H1 (cell line): ENCODE measurements at regions not wholly inside any gene's neighbourhood (a gene's known extent, or its start where the extent isn't known, plus 50 kb on each side); places are given as distances from the start of the nearest gene placed in this dataset.

Experiments
- CTCF ChIA-PET: fragments of 300-600 bp; sonication (Branson Sonifier 250); formaldehyde crosslinking; loops from one replicate; lab custom pipeline; 2021; ENCODE audit not compliant: partially characterized antibody; lab: Charles Lee
- POLR2A ChIA-PET: fragments of 300-600 bp; sonication (Branson Sonifier 250); formaldehyde crosslinking; loops from one replicate; lab custom pipeline; 2021; ENCODE audit warnings: inconsistent platforms; ENCODE audit not compliant: partially characterized antibody; lab: Charles Lee
- DNase-seq, 2 experiments: peaks; one replicate each; pipeline versions ENCODE4 v3.0.0 to v3.0.0-alpha.2; 2010 to 2022; ENCODE audit warnings: low spot score in 2 of 2, low read depth in 1 of 2, mixed read lengths in 1 of 2
- FAIRE-seq: peaks from 2 replicates; lab custom pipeline; 2011; peaks lifted over from hg19 to GRCh38; lab: Jason Lieb, UNC
- H2AFZ ChIP-seq: 2 replicates; pipeline ENCODE4 v1.8.1; 2012; ENCODE audit warnings: low read length, inconsistent platforms
- H2AK5ac ChIP-seq: 2 replicates; pipeline ENCODE4 v1.6.1; 2013; ENCODE audit warnings: low read depth, low read length
- H2BK120ac ChIP-seq: replicated peaks from 2 replicates; pipeline ENCODE3; 2013; ENCODE audit warnings: low read depth, low read length, inconsistent platforms
- H2BK12ac ChIP-seq: 2 replicates; pipeline ENCODE4 v1.6.1; 2013; ENCODE audit warnings: low read depth, low read length
- H2BK15ac ChIP-seq: 2 replicates; pipeline ENCODE4 v1.6.1; 2013; ENCODE audit warnings: low read length
- H2BK20ac ChIP-seq: 2 replicates; pipeline ENCODE4 v1.6.1; 2013; ENCODE audit warnings: low read length
- H2BK5ac ChIP-seq: 2 replicates; pipeline ENCODE4 v1.6.1; 2013; ENCODE audit warnings: low read depth, low read length
- H3K14ac ChIP-seq: 2 replicates; pipeline ENCODE4 v1.6.1; 2013; ENCODE audit warnings: inconsistent platforms; ENCODE audit not compliant: insufficient read length
- H3K18ac ChIP-seq: 2 replicates; pipeline ENCODE4 v1.6.1; 2013; ENCODE audit warnings: low read length; ENCODE audit errors: extremely low read depth
- H3K23ac ChIP-seq: 2 replicates; pipeline ENCODE4 v1.6.1; 2013; ENCODE audit warnings: inconsistent platforms; ENCODE audit not compliant: insufficient read length
- H3K23me2 ChIP-seq: 2 replicates; pipeline ENCODE4 v1.6.1; 2013; ENCODE audit warnings: low read depth, low read length
- H3K27ac ChIP-seq: 2 replicates; pipeline ENCODE4 v1.6.1; 2011; ENCODE audit warnings: low read depth, low read length, inconsistent platforms
- H3K27me3 ChIP-seq, 4 experiments: replicated peaks in 1 of 4; 1 replicate in 1 of 4; 2 replicates in 3 of 4; pipeline versions ENCODE4 v1.6.1 to v1.8.1; 2011 to 2013; ENCODE audit warnings: low read length in 3 of 4, mild to moderate bottlenecking in 3 of 4, inconsistent platforms in 2 of 4, mixed read lengths in 2 of 4, moderate library complexity in 1 of 4; ENCODE audit not compliant: control insufficient read depth in 3 of 4, insufficient read depth in 3 of 4; ENCODE audit errors: extremely low read depth in 1 of 4
- H3K36me3 ChIP-seq, 4 experiments: 2 replicates each; pipeline versions ENCODE4 v1.6.1 to v1.8.1; 2011 to 2013; ENCODE audit warnings: mild to moderate bottlenecking in 4 of 4, low read length in 3 of 4, moderate library complexity in 2 of 4, control low read depth in 1 of 4, inconsistent platforms in 1 of 4; ENCODE audit not compliant: insufficient read depth in 4 of 4, control insufficient read depth in 2 of 4
- H3K4ac ChIP-seq: replicated peaks from 2 replicates; pipeline ENCODE3; 2013; ENCODE audit warnings: low read length, low read depth, mixed read lengths, inconsistent platforms; ENCODE audit not compliant: insufficient read length
- H3K4me1 ChIP-seq, 4 experiments: replicated peaks in 1 of 4; 1 replicate in 1 of 4; 2 replicates in 3 of 4; pipeline versions ENCODE4 v1.6.1 to v1.8.1; 2011 to 2013; ENCODE audit warnings: low read length in 3 of 4, inconsistent platforms in 2 of 4, mixed read lengths in 1 of 4; ENCODE audit not compliant: insufficient read depth in 4 of 4, control insufficient read depth in 3 of 4
- H3K4me2 ChIP-seq, 2 experiments: 2 replicates each; pipeline versions ENCODE4 v1.6.1 to v1.8.1; 2011 to 2013; ENCODE audit warnings: low read depth in 2 of 2, low read length in 2 of 2, control low read depth in 1 of 2, inconsistent platforms in 1 of 2, mild to moderate bottlenecking in 1 of 2; ENCODE audit not compliant: insufficient read depth in 1 of 2
- H3K4me3 ChIP-seq, 4 experiments: fragments of 200-600, 300-600 bp in 1 of 4; sonication (generic), shearing (Covaris generic), sonication (Bioruptor Twin) in 1 of 4; 2 replicates each; pipeline versions ENCODE4 v1.5.1 to v1.8.1; 2011 to 2016; ENCODE audit warnings: low read length in 4 of 4, low read depth in 3 of 4, control low read depth in 2 of 4, inconsistent platforms in 2 of 4, mild to moderate bottlenecking in 2 of 4, mixed read lengths in 1 of 4, moderate library complexity in 1 of 4; ENCODE audit not compliant: insufficient read depth in 2 of 4; ENCODE audit errors: extremely low read depth in 1 of 4
- H3K56ac ChIP-seq: replicated peaks from 2 replicates; pipeline ENCODE3; 2013; ENCODE audit warnings: low read depth, mild to moderate bottlenecking, mixed read lengths, low read length, inconsistent platforms; ENCODE audit not compliant: insufficient read length
- H3K79me1 ChIP-seq: 2 replicates; pipeline ENCODE4 v1.6.1; 2013; ENCODE audit warnings: low read depth, low read length, control low read depth
- H3K79me2 ChIP-seq, 2 experiments: 2 replicates each; pipeline versions ENCODE4 v1.6.1 to v1.8.1; 2012 to 2013; ENCODE audit warnings: low read length in 2 of 2, mild to moderate bottlenecking in 2 of 2, inconsistent platforms in 1 of 2; ENCODE audit not compliant: insufficient read depth in 2 of 2, control insufficient read depth in 1 of 2
- H3K9ac ChIP-seq, 4 experiments: replicated peaks in 1 of 4; 1 replicate in 1 of 4; 2 replicates in 3 of 4; pipeline versions ENCODE4 v1.6.1 to v1.8.1; 2011 to 2013; ENCODE audit warnings: low read depth in 3 of 4, low read length in 3 of 4, control low read depth in 2 of 4, mild to moderate bottlenecking in 2 of 4, moderate library complexity in 2 of 4, inconsistent platforms in 1 of 4; ENCODE audit errors: extremely low read depth in 1 of 4
- H3K9me3 ChIP-seq, 2 experiments: 2 replicates each; pipeline versions ENCODE4 v1.6.1 to v1.8.1; 2012 to 2013; ENCODE audit warnings: mild to moderate bottlenecking in 2 of 2, moderate library complexity in 2 of 2, control low read depth in 1 of 2, inconsistent platforms in 1 of 2, low read depth in 1 of 2, low read length in 1 of 2, mixed read lengths in 1 of 2; ENCODE audit not compliant: insufficient read depth in 2 of 2
- H4K20me1 ChIP-seq, 2 experiments: replicated peaks in 1 of 2; 2 replicates each; pipeline versions ENCODE3 to v1.8.1; 2011 to 2013; ENCODE audit warnings: inconsistent platforms in 2 of 2, low read length in 2 of 2, mild to moderate bottlenecking in 1 of 2; ENCODE audit not compliant: insufficient read depth in 2 of 2, control insufficient read depth in 1 of 2
- H4K5ac ChIP-seq: 2 replicates; pipeline ENCODE4 v1.6.1; 2013; ENCODE audit warnings: low read length, low read depth, mixed read lengths, inconsistent platforms; ENCODE audit not compliant: insufficient read length
- H4K8ac ChIP-seq: 2 replicates; pipeline ENCODE4 v1.8.0; 2013; ENCODE audit warnings: mild to moderate bottlenecking, moderate library complexity, low read length, inconsistent platforms; ENCODE audit not compliant: insufficient read depth; ENCODE audit errors: extremely low read depth
- H4K91ac ChIP-seq: replicated peaks from 2 replicates; pipeline ENCODE3; 2013; ENCODE audit warnings: low read length, mixed read lengths, inconsistent platforms; ENCODE audit not compliant: insufficient read length
- RAD21 ChIP-seq, 2 experiments: IDR thresholded peaks in 1 of 2; conservative IDR thresholded peaks in 1 of 2; 2 replicates each; pipeline ENCODE4 v1.6.1; 2011; ENCODE audit warnings: low read depth in 2 of 2, low read length in 2 of 2, improper control_type of control experiment in 1 of 2, inconsistent platforms in 1 of 2, mild to moderate bottlenecking in 1 of 2, moderate library complexity in 1 of 2
- RXRA ChIP-seq: IDR thresholded peaks from 2 replicates; pipeline ENCODE4 v1.6.1; 2011; ENCODE audit warnings: low read depth, mild to moderate bottlenecking, low read length, moderate library complexity; ENCODE audit not compliant: insufficient read depth
- WGBS, 2 experiments: shearing (Covaris generic) in 1 of 2; methylation state at CpG; one replicate each; pipeline versions ENCODE4 v1.1.6 to v1.1.7; 2013 to 2015; ENCODE audit warnings: low lambda C conversion rate in 2 of 2, mixed read lengths in 2 of 2, inconsistent platforms in 1 of 2, low coverage in 1 of 2, missing lambda C conversion rate in 1 of 2; ENCODE audit not compliant: insufficient replicate concordance in 2 of 2, insufficient coverage in 1 of 2, insufficient read length in 1 of 2; ENCODE audit errors: extremely low coverage in 1 of 2, missing lambda C conversion rate in 1 of 2; 5-methylcytosine and 5-hydroxymethylcytosine counted together

GRCh38 chr1:194870860-194871259, 1684.4 kb upstream of the B3GALT2 start:
- Histone ChIP-seq H3K23me2 (no peaks in the 10 kb centered on the region; the same call in 1 of the 2 replicates), H2BK120ac (no peak overlapping the region), H3K23ac (no peak overlapping the region), H3K27ac (no peak overlapping the region), H4K91ac (no peak overlapping the region), H2BK20ac (no peak overlapping the region), H2BK5ac (no peak overlapping the region), H2AK5ac (no peak overlapping the region), H3K27me3 (no peaks in the 10 kb centered on the region), H3K56ac (no peak overlapping the region), H3K4me1 (no peaks in the 10 kb centered on the region), H4K8ac (no peak overlapping the region), H3K4me2 (no peak overlapping the region), H3K79me2 (no peaks in the 10 kb centered on the region), H2AFZ (no peak overlapping the region), H3K14ac (no peak overlapping the region), H4K20me1 (no peaks in the 10 kb centered on the region), H3K79me1 (no peaks in the 10 kb centered on the region), H2BK15ac (no peak overlapping the region), H3K9ac (no peak overlapping the region), H3K4ac (no peak overlapping the region), H3K36me3 (no peaks in the 10 kb centered on the region), H3K18ac (no peak overlapping the region), H3K9me3 (no peaks in the 10 kb centered on the region), H2BK12ac (no peak overlapping the region), H4K5ac (no peak overlapping the region), H3K4me3 (no peak overlapping the region)
- WGBS, 2 experiments, result 80% methylated on average over 2 of the region's 2 CpGs; no CpG with 5 or more reads in 1 of the 2 experiments
- CTCF ChIA-PET, result no interaction called here
- POLR2A ChIA-PET, result no interaction called here
- DNase-seq (no peak), FAIRE-seq (no peak)
- peak; percentile 31 to 34 for TF ChIP-seq RAD21 (IDR thresholded peaks at IDR 0.05 in 1 of 2, conservative IDR thresholded peaks at IDR 0.05 in 1 of 2; ENCODE audit: low read depth in 2 of 2, low read length in 2 of 2)
- TF ChIP-seq RXRA, result no peak
